ENCODE measurements at regions not wholly inside any gene's neighbourhood (a gene's known extent, or its start where the extent isn't known, plus 50 kb on each side); places are given as distances from the start of the nearest gene placed in this dataset.

- TF ChIP-seq CTCF (IDR thresholded peaks at IDR 0.05) (no peak), POLR2A (IDR thresholded peaks at IDR 0.05) (no peak)
These were observed 2174.3 kb upstream of the PIK3C3 start for GRCh38 chr18:39780774-39781173.

All from testis (tissue), 2 donors.